Esophagus muscularis mucosa (tissue), 4 donors: ENCODE measurements at regions not wholly inside any gene's neighbourhood (a gene's known extent, or its start where the extent isn't known, plus 50 kb on each side); places are given as distances from the start of the nearest gene placed in this dataset.

Source experiments
- EP300 ChIP-seq: sonication (generic); formaldehyde crosslinking; IDR thresholded peaks from one replicate; pipeline ENCODE4 v1.6.1; 2017; ENCODE audit warnings: antibody characterized with exemption
- POLR2A ChIP-seq: fragments of 450-650 bp; IDR thresholded peaks from one replicate; pipeline ENCODE4 v1.6.1; 2017; ENCODE audit warnings: antibody characterized with exemption, moderate library complexity, mild to moderate bottlenecking, low read depth
- POLR2AphosphoS5 ChIP-seq, 2 donors: sonication (generic); formaldehyde crosslinking; IDR thresholded peaks; one replicate each; pipeline ENCODE4 v1.6.1; 2017; ENCODE audit warnings: antibody characterized with exemption in 2 of 2
- TF ChIP-seq, protein P1 (sequence below), 3 experiments: fragments of 200-600 bp in 2 of 3; fragments of 450-650 bp in 1 of 3; sonication (generic) in 2 of 3; IDR thresholded peaks; one replicate each; pipeline ENCODE4 v1.5.1; 2017 to 2019; ENCODE audit warnings: antibody characterized with exemption in 3 of 3, mild to moderate bottlenecking in 2 of 3, moderate library complexity in 1 of 3

DNA sequence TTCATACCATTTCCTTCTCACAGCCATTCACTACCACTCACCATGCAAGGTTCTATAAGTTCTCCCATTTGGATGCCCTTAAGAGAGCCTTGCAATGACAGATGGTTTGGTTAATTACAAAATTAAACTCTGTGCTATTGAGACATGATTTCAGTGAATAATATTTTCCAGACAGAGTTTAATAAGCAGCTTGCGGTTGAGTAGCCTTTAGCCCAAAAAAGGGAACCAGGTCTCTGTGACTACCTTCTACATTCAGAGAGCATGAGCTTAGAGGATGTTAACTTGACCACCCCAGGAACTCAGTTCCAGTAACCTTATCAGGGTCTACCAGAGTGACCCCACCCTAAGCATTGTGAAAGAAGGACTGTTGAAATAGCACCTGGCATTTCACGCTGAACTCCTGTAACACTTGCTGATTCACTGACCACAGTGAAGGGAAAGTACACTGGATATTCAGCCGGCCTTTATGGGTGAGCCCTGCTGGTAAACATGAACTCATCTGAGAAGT, 1173.1 kb upstream of the ZEB2 start:
- TF ChIP-seq, protein P1, sequence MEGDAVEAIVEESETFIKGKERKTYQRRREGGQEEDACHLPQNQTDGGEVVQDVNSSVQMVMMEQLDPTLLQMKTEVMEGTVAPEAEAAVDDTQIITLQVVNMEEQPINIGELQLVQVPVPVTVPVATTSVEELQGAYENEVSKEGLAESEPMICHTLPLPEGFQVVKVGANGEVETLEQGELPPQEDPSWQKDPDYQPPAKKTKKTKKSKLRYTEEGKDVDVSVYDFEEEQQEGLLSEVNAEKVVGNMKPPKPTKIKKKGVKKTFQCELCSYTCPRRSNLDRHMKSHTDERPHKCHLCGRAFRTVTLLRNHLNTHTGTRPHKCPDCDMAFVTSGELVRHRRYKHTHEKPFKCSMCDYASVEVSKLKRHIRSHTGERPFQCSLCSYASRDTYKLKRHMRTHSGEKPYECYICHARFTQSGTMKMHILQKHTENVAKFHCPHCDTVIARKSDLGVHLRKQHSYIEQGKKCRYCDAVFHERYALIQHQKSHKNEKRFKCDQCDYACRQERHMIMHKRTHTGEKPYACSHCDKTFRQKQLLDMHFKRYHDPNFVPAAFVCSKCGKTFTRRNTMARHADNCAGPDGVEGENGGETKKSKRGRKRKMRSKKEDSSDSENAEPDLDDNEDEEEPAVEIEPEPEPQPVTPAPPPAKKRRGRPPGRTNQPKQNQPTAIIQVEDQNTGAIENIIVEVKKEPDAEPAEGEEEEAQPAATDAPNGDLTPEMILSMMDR (IDR thresholded peaks at IDR 0.05), result no peak
- TF ChIP-seq POLR2A, result no peak
- no peak for TF ChIP-seq EP300
- no peak for TF ChIP-seq POLR2AphosphoS5 (IDR thresholded peaks at IDR 0.05)
